ENCODE measurements at regions not wholly inside any gene's neighbourhood (a gene's known extent, or its start where the extent isn't known, plus 50 kb on each side); places are given as distances from the start of the nearest gene placed in this dataset.
"Not testable (repeated sequence)": the region's sequence is repeated elsewhere in the genome, so short reads cannot be mapped to it uniquely, and the experiment has no call there.

GRCh38 chr16:18636148-18636547 is 74.3 kb upstream of the NOMO2 start:
- TF ChIP-seq NCOR1 (IDR thresholded peaks at IDR 0.05; ENCODE audit: borderline replicate concordance, low read length); ZNF614 (CRISPR knock-in tag; IDR thresholded peaks at IDR 0.05; ENCODE audit: borderline replicate concordance): not testable (repeated sequence)

All from HepG2 (cell line).